CD14-positive monocyte (primary cell): ENCODE measurements at regions not wholly inside any gene's neighbourhood (a gene's known extent, or its start where the extent isn't known, plus 50 kb on each side); places are given as distances from the start of the nearest gene placed in this dataset.

Experiments used
- DNase-seq, 3 donors: peaks; one replicate each; pipeline ENCODE4 v3.0.0-alpha.2; 2011 to 2022
- H2AFZ ChIP-seq: 2 replicates; pipeline ENCODE4 v1.6.0; 2012; ENCODE audit warnings: mild to moderate bottlenecking, low read depth, low read length, inconsistent platforms; ENCODE audit not compliant: insufficient read depth, poor library complexity, severe bottlenecking
- H3K27ac ChIP-seq, 2 donors: 1 replicate in 1 of 2; 2 replicates in 1 of 2; pipeline ENCODE4 v1.5.1; 2012 to 2013; ENCODE audit warnings: low read length in 2 of 2, control low read depth in 1 of 2, inconsistent platforms in 1 of 2, low read depth in 1 of 2, mild to moderate bottlenecking in 1 of 2
- H3K27me3 ChIP-seq, 2 donors: one replicate each; pipeline versions ENCODE4 v1.6.0 to v1.6.1; 2011 to 2013; ENCODE audit warnings: low read length in 2 of 2; ENCODE audit not compliant: control insufficient read depth in 2 of 2, insufficient read depth in 2 of 2
- H3K36me3 ChIP-seq, 2 donors: replicated peaks in 1 of 2; 1 replicate in 1 of 2; 2 replicates in 1 of 2; pipeline versions ENCODE4 v1.5.1 to v1.6.1; 2012 to 2013; ENCODE audit warnings: low read length in 2 of 2, control low read depth in 1 of 2, inconsistent platforms in 1 of 2, mild to moderate bottlenecking in 1 of 2; ENCODE audit not compliant: insufficient read depth in 2 of 2, control insufficient read depth in 1 of 2
- H3K4me1 ChIP-seq, 2 donors: 1 replicate in 1 of 2; 2 replicates in 1 of 2; pipeline versions ENCODE4 v1.5.1 to v1.6.1; 2012 to 2013; ENCODE audit warnings: low read length in 2 of 2, control low read depth in 1 of 2, inconsistent platforms in 1 of 2, mild to moderate bottlenecking in 1 of 2, moderate library complexity in 1 of 2; ENCODE audit not compliant: insufficient read depth in 2 of 2, control insufficient read depth in 1 of 2
- H3K4me2 ChIP-seq: replicated peaks from 2 replicates; pipeline ENCODE3; 2012; ENCODE audit warnings: low read length, moderate library complexity, mild to moderate bottlenecking; ENCODE audit not compliant: poor library complexity, severe bottlenecking; ENCODE audit errors: extremely low read depth
- H3K4me3 ChIP-seq, 3 experiments: fragments of 200-600 bp in 1 of 3; sonication (generic) in 1 of 3; replicated peaks in 1 of 3; 1 replicate in 2 of 3; 2 replicates in 1 of 3; pipeline ENCODE4 v1.5.1; 2011 to 2013; ENCODE audit warnings: low read length in 3 of 3, mild to moderate bottlenecking in 3 of 3, control low read depth in 2 of 3, low read depth in 2 of 3, inconsistent platforms in 1 of 3, moderate library complexity in 1 of 3
- H3K79me2 ChIP-seq: 2 replicates; pipeline ENCODE4 v1.6.0; 2012; ENCODE audit warnings: mild to moderate bottlenecking, control low read depth, inconsistent platforms, low read length, moderate library complexity; ENCODE audit not compliant: insufficient read depth
- H3K9ac ChIP-seq: 2 replicates; pipeline ENCODE4 v1.6.0; 2017; ENCODE audit warnings: low read length, mild to moderate bottlenecking; ENCODE audit not compliant: insufficient read depth, poor library complexity, severe bottlenecking
- H3K9me3 ChIP-seq, 2 donors: replicated peaks in 1 of 2; 1 replicate in 1 of 2; 2 replicates in 1 of 2; pipeline versions ENCODE4 v1.5.1 to v1.6.1; 2012 to 2013; ENCODE audit warnings: low read length in 2 of 2, control low read depth in 1 of 2; ENCODE audit not compliant: control insufficient read depth in 1 of 2, insufficient read depth in 1 of 2
- H4K20me1 ChIP-seq: 2 replicates; pipeline ENCODE4 v1.6.0; 2012; ENCODE audit warnings: mild to moderate bottlenecking, low read length, control low read depth, moderate library complexity; ENCODE audit not compliant: insufficient read depth
- H3K27ac Mint-ChIP-seq, 7 donors: one replicate each; pipeline ENCODE4 v1.8.0; 2020; ENCODE audit warnings: mild to moderate bottlenecking in 7 of 7, mixed read lengths in 7 of 7, moderate library complexity in 6 of 7, inconsistent platforms in 2 of 7
- H3K27me3 Mint-ChIP-seq, 3 donors: one replicate each; pipeline ENCODE4 v1.8.0; 2021 to 2022; ENCODE audit warnings: low read depth in 3 of 3, mild to moderate bottlenecking in 3 of 3, mixed read lengths in 3 of 3, moderate library complexity in 3 of 3, inconsistent platforms in 1 of 3
- H3K36me3 Mint-ChIP-seq, 2 donors: one replicate each; pipeline ENCODE4 v1.8.0; 2020; ENCODE audit warnings: mixed read lengths in 2 of 2, inconsistent platforms in 1 of 2, mild to moderate bottlenecking in 1 of 2
- H3K4me1 Mint-ChIP-seq: one replicate; pipeline ENCODE4 v1.8.0; 2020; ENCODE audit warnings: mild to moderate bottlenecking, mixed read lengths
- H3K4me3 Mint-ChIP-seq, 2 donors: one replicate each; pipeline ENCODE4 v1.8.0; 2020; ENCODE audit warnings: mild to moderate bottlenecking in 2 of 2, mixed read lengths in 2 of 2, moderate library complexity in 1 of 2
- H3K9me3 Mint-ChIP-seq, 7 donors: one replicate each; pipeline ENCODE4 v1.8.0; 2020 to 2022; ENCODE audit warnings: mixed read lengths in 7 of 7, mild to moderate bottlenecking in 6 of 7, moderate library complexity in 6 of 7, inconsistent platforms in 2 of 7
- CTCF ChIP-seq: fragments of 200-600 bp; IDR thresholded peaks from one replicate; pipeline ENCODE4 v1.8.0; 2022; ENCODE audit warnings: antibody characterized with exemption, mild to moderate bottlenecking
- WGBS: methylation state at CpG from one replicate; pipeline ENCODE4 v1.1.5; 2013; ENCODE audit warnings: missing lambda C conversion rate; ENCODE audit not compliant: insufficient coverage; 5-methylcytosine and 5-hydroxymethylcytosine counted together
- intact Hi-C, 2 donors: fragments of 100-400 bp; cut with micrococcal nuclease; formaldehyde crosslinking; loops; one replicate each; pipeline versions ENCODE4 v1.15.0 to v1.15.1; 2023

- Histone ChIP-seq H2AFZ (no peak overlapping the region), H3K4me2 (no peak overlapping the region), H3K4me1 (peaks cover 17% of the 10 kb centered on the region in 2 donors), H3K4me3 (no peak overlapping the region), H3K27ac (no peak overlapping the region), H3K27me3 (no peaks in the 10 kb centered on the region), H4K20me1 (no peaks in the 10 kb centered on the region), H3K9ac (no peak overlapping the region), H3K36me3 (no peaks in the 10 kb centered on the region), H3K9me3 (no peaks in the 10 kb centered on the region), H3K79me2 (no peaks in the 10 kb centered on the region)
- intact Hi-C loops, result no loop called here
- no peak overlapping the region for H3K4me3 Mint-ChIP-seq
- WGBS, result no CpG with 5 or more reads among the region's 1 CpG
- H3K27ac Mint-ChIP-seq, result no peak overlapping the region
- peaks cover 0 to 3% (median 0%) of the 10 kb centered on the region in 3 donors for H3K27me3 Mint-ChIP-seq
- peaks cover 21% of the 10 kb centered on the region for H3K4me1 Mint-ChIP-seq
- H3K36me3 Mint-ChIP-seq, result peaks cover 0 to 1% of the 10 kb centered on the region in 2 donors
- H3K9me3 Mint-ChIP-seq, result peaks cover 0 to 3% (median 0%) of the 10 kb centered on the region in 7 donors
- DNase-seq, result no peak
- no peak for TF ChIP-seq CTCF
Measured at GRCh38 chr1:224492015-224492414, 57.4 kb upstream of the WDR26 start.

GRCh38 chr1:224492632-224493031 is 58.0 kb upstream of the WDR26 start:
- Mint-ChIP-seq H3K4me1 (peaks cover 23% of the 10 kb centered on the region), H3K27ac (no peak overlapping the region), H3K36me3 (peaks cover 0 to 2% of the 10 kb centered on the region in 2 donors), H3K27me3 (peaks cover 0 to 3% (median 0%) of the 10 kb centered on the region in 3 donors), H3K9me3 (peaks cover 0 to 3% (median 0%) of the 10 kb centered on the region in 7 donors), H3K4me3 (no peak overlapping the region)
- Histone ChIP-seq H3K4me1 (peaks cover 21 to 24% of the 10 kb centered on the region in 2 donors), H3K27ac (no peak overlapping the region), H3K9ac (no peak overlapping the region), H3K36me3 (no peaks in the 10 kb centered on the region), H3K4me2 (no peak overlapping the region), H4K20me1 (no peaks in the 10 kb centered on the region), H3K4me3 (no peak overlapping the region), H3K79me2 (no peaks in the 10 kb centered on the region), H3K9me3 (no peaks in the 10 kb centered on the region), H3K27me3 (no peaks in the 10 kb centered on the region), H2AFZ (no peak overlapping the region)
- whole genome bisulfite sequencing, result no CpG with 5 or more reads among the region's 2 CpGs
- no peak for TF ChIP-seq CTCF
- intact Hi-C loops, result no loop called here
- DNase-seq, result no peak
